Activated gamma-delta T cell treated with anti-CD3 and anti-CD28 coated beads, Interleukin-2, amount 50 U/mL, for 16 hours (primary cell): ENCODE measurements at regions not wholly inside any gene's neighbourhood (a gene's known extent, or its start where the extent isn't known, plus 50 kb on each side); places are given as distances from the start of the nearest gene placed in this dataset.
"Not testable (repeated sequence)": the region's sequence is repeated elsewhere in the genome, so short reads cannot be mapped to it uniquely, and the experiment has no call there.

Experiments used
- DNase-seq: peaks from one replicate; pipeline ENCODE4 v3.0.0-alpha.2; 2020; ENCODE audit warnings: low read depth

DNA sequence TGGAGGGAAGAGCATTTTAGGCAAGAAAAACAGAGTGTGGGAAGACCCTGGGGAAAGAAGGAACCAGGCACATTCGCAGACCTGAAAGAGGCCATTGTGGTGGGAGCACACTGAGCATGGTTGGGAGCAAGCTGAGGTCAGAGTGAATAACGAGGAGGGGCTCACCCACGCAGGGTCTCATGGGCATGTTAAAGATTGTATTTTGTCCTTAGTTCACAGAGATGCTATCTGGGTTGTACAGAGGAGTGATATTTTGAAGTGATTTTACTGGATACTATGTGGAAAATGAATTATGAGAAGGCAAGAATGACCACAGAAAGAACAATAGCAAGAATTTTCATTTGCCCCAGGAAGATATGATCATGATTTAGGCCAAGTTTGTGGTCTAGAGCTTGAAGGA lies 578.3 kb upstream of the NR5A2 start:
- no peak for DNase-seq

DNA sequence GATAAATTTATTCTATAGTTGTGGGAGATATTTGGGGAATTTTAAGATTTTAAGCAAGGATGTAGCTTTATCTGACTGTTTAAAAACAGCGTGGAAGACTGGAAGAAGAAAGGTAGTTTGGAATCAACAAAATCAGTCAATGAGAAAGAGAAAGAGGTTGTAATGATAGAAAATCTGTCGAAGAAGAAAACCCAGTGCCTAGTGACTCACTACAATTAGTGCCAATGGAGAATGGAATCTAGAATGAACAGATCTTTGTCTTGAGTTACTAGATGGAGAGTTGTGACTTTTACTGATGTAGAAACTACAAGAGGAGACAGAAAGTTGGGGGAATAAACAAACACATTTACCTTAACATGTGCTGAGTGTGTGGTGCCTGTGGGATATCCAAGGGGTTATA lies 577.8 kb upstream of the NR5A2 start:
- no peak for DNase-seq

DNA sequence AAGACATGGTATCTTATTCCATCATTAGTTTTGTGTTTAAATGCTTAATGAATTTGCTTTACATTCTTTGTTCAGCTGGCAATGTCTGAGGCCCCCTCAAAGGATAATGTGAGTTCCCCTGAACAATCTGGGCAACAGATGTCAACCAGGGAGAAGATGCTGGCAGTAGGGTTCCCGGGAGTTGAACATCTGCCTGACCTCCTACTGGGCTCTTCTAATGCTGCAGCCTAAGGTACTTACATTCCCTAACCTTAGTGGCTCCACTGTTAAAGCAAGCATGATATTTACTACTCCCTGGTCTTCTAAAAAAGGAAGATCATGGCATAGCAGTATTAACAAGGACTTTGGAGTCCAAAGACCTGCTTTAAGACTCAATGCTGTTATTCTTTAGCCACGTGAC lies 574.9 kb upstream of the NR5A2 start:
- DNase-seq = no peak

- no peak for DNase-seq
These were observed 573.8 kb upstream of the NR5A2 start for GRCh38 chr1:199453723-199454122.

- DNase-seq = no peak
These were observed 566.6 kb upstream of the NR5A2 start for GRCh38 chr1:199460933-199461332.

DNA sequence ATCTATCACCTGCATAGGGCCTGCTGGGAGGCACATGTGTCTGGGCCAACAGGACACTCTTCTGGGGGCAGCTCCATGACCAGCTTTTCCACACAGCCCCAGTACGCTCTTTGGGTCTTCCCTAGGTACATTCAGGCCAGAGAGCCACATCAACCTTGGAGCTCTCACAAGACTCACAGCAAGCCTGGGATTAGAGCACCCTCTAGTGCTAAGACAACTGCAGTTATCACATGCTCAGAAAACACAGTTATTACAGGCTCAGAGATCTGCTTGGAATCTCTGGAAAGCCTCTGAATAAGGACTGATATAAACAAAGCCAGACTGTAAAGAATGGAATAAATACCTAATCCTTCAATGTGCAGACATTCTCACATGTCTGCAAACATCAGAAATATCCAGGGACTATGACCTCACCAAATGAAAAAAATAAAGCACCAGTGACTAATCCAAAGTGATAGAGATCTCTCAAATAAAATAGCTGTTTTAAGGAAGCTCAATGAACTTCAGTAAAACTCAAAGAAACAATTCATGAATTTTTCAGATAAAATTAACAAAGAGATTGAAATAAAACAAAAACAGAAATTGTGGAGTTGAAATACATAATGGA lies 563.9 kb upstream of the NR5A2 start:
- no peak for DNase-seq

- DNase-seq = no peak
These were observed 560.5 kb upstream of the NR5A2 start for GRCh38 chr1:199466961-199467360.

DNA sequence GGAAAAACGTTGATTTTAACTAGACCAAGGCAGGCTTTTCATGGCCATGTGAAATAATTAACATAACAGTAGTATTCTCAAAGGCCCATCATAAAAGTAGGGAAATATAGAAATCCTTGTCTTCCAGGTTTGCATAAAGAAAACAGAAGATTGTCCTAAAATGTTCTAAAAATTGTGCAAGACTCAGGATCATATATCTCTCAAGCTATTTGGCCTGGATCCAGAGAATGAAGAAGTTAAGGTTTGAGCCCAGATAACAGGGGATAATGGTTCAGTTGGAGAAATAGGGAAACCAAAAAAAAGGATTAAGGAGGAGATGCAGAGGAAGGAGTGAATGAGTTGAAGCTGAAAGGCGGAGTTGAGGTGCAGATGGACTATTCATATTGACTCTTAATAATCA lies 555.5 kb upstream of the NR5A2 start:
- DNase-seq = no peak

- no peak for DNase-seq
These were observed 554.5 kb upstream of the NR5A2 start for GRCh38 chr1:199472978-199473377.

- DNase-seq = no peak
These were observed 552.8 kb upstream of the NR5A2 start for GRCh38 chr1:199474738-199475137.

- no peak for DNase-seq
These were observed 545.1 kb upstream of the NR5A2 start for GRCh38 chr1:199482426-199482825.

DNA sequence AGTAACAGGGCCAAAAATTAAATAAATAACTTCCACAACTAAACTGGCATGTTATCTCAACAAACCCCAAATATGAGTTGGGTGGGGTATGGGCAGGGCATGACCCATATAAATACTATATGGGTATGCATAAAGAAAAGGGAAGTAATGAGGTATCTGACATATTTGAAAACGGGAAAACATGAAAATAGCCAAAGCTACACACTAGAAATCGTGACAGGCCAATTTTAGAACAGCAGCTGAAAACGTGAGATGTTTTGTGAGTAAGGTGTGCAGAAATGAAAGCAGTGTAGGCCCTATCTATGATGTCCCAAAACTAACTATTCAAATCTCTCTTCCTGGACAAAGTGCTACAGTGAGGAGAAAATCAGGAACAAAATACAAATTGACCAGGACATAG lies 537.9 kb upstream of the NR5A2 start:
- DNase-seq = no peak

- no peak for DNase-seq
These were observed 536.6 kb upstream of the NR5A2 start for GRCh38 chr1:199490769-199491527.

DNA sequence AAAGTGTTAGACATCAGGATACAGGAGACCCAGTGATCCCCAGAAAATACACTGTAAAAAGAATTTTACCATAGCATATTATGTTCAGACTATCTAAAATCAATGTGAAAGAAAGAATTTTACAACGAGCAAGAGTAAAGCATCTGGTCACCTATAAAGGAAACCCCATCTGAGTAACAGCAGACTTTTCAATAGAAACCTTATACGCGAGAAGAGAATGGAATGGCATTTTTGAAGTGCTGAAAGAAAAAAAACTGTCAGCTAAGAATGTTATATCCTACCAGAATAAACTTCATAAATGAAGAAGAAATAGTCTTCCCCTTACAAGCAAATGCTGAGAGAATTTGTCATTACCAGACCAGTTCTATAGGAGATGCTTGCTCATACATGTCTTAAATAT lies 532.1 kb upstream of the NR5A2 start:
- DNase-seq = no peak

- DNase-seq = not testable (repeated sequence)
These were observed 528.7 kb upstream of the NR5A2 start for GRCh38 chr1:199498802-199499201.

DNA sequence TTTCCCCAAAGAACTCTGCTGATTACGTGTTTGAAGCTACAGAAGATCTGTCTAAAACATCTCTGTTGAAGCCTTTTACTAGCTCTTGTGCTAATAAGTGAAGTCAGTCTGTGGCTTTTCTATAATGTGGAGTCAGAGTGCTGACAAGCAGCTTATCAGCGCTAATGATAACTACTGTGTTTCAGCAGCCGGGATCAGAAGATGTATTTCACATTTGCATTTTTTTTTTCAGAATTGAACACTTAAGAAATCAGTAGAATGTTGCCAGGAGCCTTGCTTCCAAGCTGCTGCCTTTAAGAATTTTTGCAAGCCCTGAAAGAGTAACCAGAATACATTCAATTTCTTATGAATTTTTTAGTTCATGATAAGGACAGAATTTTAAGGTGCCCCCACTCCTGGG lies 519.4 kb upstream of the NR5A2 start:
- DNase-seq = no peak

- no peak for DNase-seq
These were observed 518.9 kb upstream of the NR5A2 start for GRCh38 chr1:199508653-199509052.

- no peak for DNase-seq
These were observed 518.1 kb upstream of the NR5A2 start for GRCh38 chr1:199509456-199509855.

GRCh38 chr1:199510314-199510713 lies 517.2 kb upstream of the NR5A2 start:
- no peak for DNase-seq

- no peak for DNase-seq
These were observed 515.3 kb upstream of the NR5A2 start for GRCh38 chr1:199512037-199512710.

GRCh38 chr1:199515261-199515660 lies 512.2 kb upstream of the NR5A2 start:
- DNase-seq = no peak

- no peak for DNase-seq
These were observed 505.2 kb upstream of the NR5A2 start for GRCh38 chr1:199522338-199522737.

DNA sequence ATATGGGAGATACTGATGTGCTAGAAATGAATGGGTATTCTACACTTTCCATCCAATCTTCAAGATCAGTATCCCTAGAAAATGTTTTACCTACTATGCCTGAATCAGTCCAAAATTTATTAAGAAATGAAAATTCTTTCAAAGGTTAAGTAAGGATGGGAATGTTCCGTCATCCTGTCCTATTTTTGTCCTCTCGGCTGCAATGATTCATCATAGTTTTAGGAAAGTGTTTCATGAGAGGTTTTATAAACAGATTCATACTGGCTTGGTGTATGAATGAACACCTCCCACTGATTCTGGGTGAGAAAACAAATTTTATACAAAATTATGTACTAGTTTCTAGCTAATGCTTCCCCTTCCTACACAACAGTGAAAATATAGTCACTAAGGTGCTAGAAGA lies 504.6 kb upstream of the NR5A2 start:
- no peak for DNase-seq
